Panc1 (cell line): ENCODE measurements at regions not wholly inside any gene's neighbourhood (a gene's known extent, or its start where the extent isn't known, plus 50 kb on each side); places are given as distances from the start of the nearest gene placed in this dataset.

ENCODE experiments used
- ATAC-seq: fragments of 200-7000 bp; cut with Tn5 transposase; 2 replicates; pipeline ENCODE4 v1.9.1; 2020; ENCODE audit warnings: mild to moderate bottlenecking, moderate library complexity
- BruUV-seq: library from RNA; stranded (reverse); fragments of 400-500 nt; replicated peaks from 2 replicates; lab custom pipeline; 2021; lab: Mats Ljungman, UMichigan
- CTCF ChIA-PET: fragments of 300-600 bp; sonication (Branson Sonifier 250); formaldehyde crosslinking; loops from one replicate; lab custom pipeline; 2022; ENCODE audit warnings: antibody characterized with exemption; lab: Charles Lee
- POLR2A ChIA-PET: fragments of 300-600 bp; sonication (Branson Sonifier 250); formaldehyde crosslinking; loops from one replicate; lab custom pipeline; 2022; ENCODE audit warnings: antibody characterized with exemption; lab: Charles Lee
- DNase-seq: peaks from one replicate; pipeline ENCODE4 v3.0.0-alpha.2; 2010; ENCODE audit warnings: low read depth, low spot score
- H3K27ac ChIP-seq: 2 replicates; pipeline ENCODE4 v1.5.1; 2011; ENCODE audit warnings: mild to moderate bottlenecking, low read length, inconsistent platforms
- H3K27me3 ChIP-seq: fragments of 200-500 bp; sonication (Bioruptor generic); 2 replicates; pipeline ENCODE4 v1.6.0; 2014; ENCODE audit warnings: low read length, inconsistent platforms; ENCODE audit not compliant: control insufficient read depth, insufficient read depth
- H3K36me3 ChIP-seq: fragments of 200-500 bp; sonication (Bioruptor generic); 2 replicates; pipeline ENCODE4 v1.5.1; 2014; ENCODE audit warnings: inconsistent platforms, mild to moderate bottlenecking, low read length, moderate library complexity; ENCODE audit not compliant: control insufficient read depth, insufficient read depth
- H3K4me1 ChIP-seq: 2 replicates; pipeline ENCODE4 v1.5.1; 2011; ENCODE audit warnings: inconsistent platforms, mild to moderate bottlenecking, low read length, moderate library complexity; ENCODE audit not compliant: control insufficient read depth, insufficient read depth
- H3K4me3 ChIP-seq, 2 experiments: 2 replicates each; pipeline ENCODE4 v1.5.1; 2011 to 2012; ENCODE audit warnings: low read depth in 2 of 2, low read length in 2 of 2, mild to moderate bottlenecking in 2 of 2, inconsistent platforms in 1 of 2, moderate library complexity in 1 of 2
- H3K9me3 ChIP-seq: fragments of 200-500 bp; sonication (Bioruptor generic); 2 replicates; pipeline ENCODE4 v1.5.1; 2014; ENCODE audit warnings: low read depth, mild to moderate bottlenecking, inconsistent platforms, low read length, moderate library complexity; ENCODE audit not compliant: control insufficient read depth, insufficient read depth
- POLR2AphosphoS5 ChIP-seq: IDR thresholded peaks from 2 replicates; pipeline ENCODE4 v1.6.1; 2012; ENCODE audit warnings: mild to moderate bottlenecking, low read depth, low read length, moderate library complexity
- SIN3A ChIP-seq: IDR thresholded peaks from 2 replicates; pipeline ENCODE4 v1.6.1; 2012; ENCODE audit warnings: low read depth, mild to moderate bottlenecking, low read length, moderate library complexity, borderline replicate concordance; ENCODE audit not compliant: insufficient read depth
- TCF7L2 ChIP-seq: IDR thresholded peaks from 2 replicates; pipeline ENCODE4 v1.6.1; 2011; ENCODE audit warnings: mild to moderate bottlenecking, low read depth, low read length, inconsistent platforms
- in situ Hi-C: cut with HindIII; loops from 2 replicates; pipeline ENCODE4 v1.10.0; 2016; ENCODE audit warnings: low sequenced_read_pairs, low pct_unique_long_range_greater_than_20kb
- intact Hi-C: fragments of 100-400 bp; cut with micrococcal nuclease; formaldehyde crosslinking; loops from one replicate; pipeline ENCODE4 v1.10.0; 2022; ENCODE audit not compliant: unreplicated experiment
- TF ChIP-seq, protein P1 (sequence below), 2 experiments: IDR thresholded peaks; 2 replicates each; pipeline ENCODE4 v1.6.1; 2011 to 2012; ENCODE audit warnings: low read depth in 2 of 2, control low read depth in 1 of 2, low read length in 1 of 2, mild to moderate bottlenecking in 1 of 2, moderate library complexity in 1 of 2; ENCODE audit not compliant: insufficient read depth in 1 of 2
- TF ChIP-seq, protein P2 (sequence below): fragments of 450-650 bp; IDR thresholded peaks from 2 replicates; pipeline ENCODE4 v1.5.1; 2017; ENCODE audit warnings: mild to moderate bottlenecking

DNA sequence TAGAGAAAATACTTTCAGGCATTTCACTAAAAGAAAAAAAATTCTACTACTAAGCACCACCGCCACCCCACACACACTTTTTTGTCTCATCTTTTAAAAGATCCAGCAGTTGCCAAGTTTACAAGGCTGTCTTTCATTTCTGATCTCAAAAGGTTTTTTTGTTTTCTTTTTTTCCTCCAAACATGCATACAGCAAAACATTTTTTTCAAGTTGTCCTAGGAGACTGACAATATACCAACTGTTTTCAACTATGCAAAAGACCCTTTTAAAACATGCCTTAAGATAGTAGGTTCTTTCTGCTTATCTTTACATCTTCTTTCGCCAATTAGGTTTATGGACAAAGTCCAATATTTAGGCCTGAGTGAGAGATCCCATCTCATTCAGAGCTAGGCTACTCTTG is 65.2 kb downstream of the HMHB1 start:
- in situ Hi-C loops (no loop called here), intact Hi-C loops (no loop called here)
- Histone ChIP-seq H3K36me3 (no peaks in the 10 kb centered on the region), H3K9me3 (no peaks in the 10 kb centered on the region), H3K4me3 (no peak overlapping the region), H3K27me3 (no peaks in the 10 kb centered on the region), H3K4me1 (no peaks in the 10 kb centered on the region), H3K27ac (no peak overlapping the region)
- TF ChIP-seq POLR2AphosphoS5 (no peak), SIN3A (no peak), TCF7L2 (no peak)
- TF ChIP-seq, protein P1, sequence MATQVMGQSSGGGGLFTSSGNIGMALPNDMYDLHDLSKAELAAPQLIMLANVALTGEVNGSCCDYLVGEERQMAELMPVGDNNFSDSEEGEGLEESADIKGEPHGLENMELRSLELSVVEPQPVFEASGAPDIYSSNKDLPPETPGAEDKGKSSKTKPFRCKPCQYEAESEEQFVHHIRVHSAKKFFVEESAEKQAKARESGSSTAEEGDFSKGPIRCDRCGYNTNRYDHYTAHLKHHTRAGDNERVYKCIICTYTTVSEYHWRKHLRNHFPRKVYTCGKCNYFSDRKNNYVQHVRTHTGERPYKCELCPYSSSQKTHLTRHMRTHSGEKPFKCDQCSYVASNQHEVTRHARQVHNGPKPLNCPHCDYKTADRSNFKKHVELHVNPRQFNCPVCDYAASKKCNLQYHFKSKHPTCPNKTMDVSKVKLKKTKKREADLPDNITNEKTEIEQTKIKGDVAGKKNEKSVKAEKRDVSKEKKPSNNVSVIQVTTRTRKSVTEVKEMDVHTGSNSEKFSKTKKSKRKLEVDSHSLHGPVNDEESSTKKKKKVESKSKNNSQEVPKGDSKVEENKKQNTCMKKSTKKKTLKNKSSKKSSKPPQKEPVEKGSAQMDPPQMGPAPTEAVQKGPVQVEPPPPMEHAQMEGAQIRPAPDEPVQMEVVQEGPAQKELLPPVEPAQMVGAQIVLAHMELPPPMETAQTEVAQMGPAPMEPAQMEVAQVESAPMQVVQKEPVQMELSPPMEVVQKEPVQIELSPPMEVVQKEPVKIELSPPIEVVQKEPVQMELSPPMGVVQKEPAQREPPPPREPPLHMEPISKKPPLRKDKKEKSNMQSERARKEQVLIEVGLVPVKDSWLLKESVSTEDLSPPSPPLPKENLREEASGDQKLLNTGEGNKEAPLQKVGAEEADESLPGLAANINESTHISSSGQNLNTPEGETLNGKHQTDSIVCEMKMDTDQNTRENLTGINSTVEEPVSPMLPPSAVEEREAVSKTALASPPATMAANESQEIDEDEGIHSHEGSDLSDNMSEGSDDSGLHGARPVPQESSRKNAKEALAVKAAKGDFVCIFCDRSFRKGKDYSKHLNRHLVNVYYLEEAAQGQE (IDR thresholded peaks at IDR 0.05; ENCODE audit: insufficient read depth in 1 of 2, low read depth in 2 of 2, low read length in 1 of 2) = no peak
- TF ChIP-seq, protein P2, sequence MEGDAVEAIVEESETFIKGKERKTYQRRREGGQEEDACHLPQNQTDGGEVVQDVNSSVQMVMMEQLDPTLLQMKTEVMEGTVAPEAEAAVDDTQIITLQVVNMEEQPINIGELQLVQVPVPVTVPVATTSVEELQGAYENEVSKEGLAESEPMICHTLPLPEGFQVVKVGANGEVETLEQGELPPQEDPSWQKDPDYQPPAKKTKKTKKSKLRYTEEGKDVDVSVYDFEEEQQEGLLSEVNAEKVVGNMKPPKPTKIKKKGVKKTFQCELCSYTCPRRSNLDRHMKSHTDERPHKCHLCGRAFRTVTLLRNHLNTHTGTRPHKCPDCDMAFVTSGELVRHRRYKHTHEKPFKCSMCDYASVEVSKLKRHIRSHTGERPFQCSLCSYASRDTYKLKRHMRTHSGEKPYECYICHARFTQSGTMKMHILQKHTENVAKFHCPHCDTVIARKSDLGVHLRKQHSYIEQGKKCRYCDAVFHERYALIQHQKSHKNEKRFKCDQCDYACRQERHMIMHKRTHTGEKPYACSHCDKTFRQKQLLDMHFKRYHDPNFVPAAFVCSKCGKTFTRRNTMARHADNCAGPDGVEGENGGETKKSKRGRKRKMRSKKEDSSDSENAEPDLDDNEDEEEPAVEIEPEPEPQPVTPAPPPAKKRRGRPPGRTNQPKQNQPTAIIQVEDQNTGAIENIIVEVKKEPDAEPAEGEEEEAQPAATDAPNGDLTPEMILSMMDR = no peak
- DNase-seq (no peak), ATAC-seq (no peak)
- CTCF ChIA-PET = interaction anchor here (0.6 kb wide), 1 partner anchor 51 kb away, joined by 4 read pairs; no protein-coding TSS in a partner anchor
- BruUV-seq = no TSS peak
- POLR2A ChIA-PET = no interaction called here

DNA sequence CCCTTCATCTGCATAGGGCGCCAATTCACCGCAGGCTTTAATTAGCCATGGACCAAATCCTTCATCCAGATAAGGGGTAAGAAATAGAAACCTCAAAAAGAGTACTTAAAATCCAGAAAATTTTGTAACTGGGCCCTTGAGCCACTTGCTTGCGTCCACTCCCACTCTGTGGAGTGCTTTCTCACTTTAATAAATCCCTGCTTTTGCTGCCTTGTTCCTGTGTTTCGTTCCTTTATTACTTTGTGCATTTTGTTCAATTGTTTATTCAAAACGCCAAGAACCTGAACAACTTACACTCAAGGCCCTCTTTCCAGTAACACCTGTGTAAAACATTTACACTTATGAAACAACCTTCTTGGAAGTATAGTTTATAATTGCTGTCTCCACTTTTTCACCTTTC is 66.5 kb downstream of the HMHB1 start:
- BruUV-seq = no TSS peak
- DNase-seq = no peak
- Histone ChIP-seq H3K9me3 (no peaks in the 10 kb centered on the region), H3K36me3 (no peaks in the 10 kb centered on the region), H3K4me1 (no peaks in the 10 kb centered on the region), H3K27me3 (no peaks in the 10 kb centered on the region), H3K27ac (no peak overlapping the region), H3K4me3 (no peak overlapping the region)
- in situ Hi-C loops (no loop called here), intact Hi-C loops (no loop called here)
- POLR2A ChIA-PET = no interaction called here
- no peak for TF ChIP-seq SIN3A
- TF ChIP-seq, protein P2 = no peak
- TF ChIP-seq, protein P1 (IDR thresholded peaks at IDR 0.05; ENCODE audit: insufficient read depth in 1 of 2, low read depth in 2 of 2, low read length in 1 of 2) = no peak
- no peak for TF ChIP-seq TCF7L2
- no peak for TF ChIP-seq POLR2AphosphoS5
- CTCF ChIA-PET = no interaction called here
- no peak for ATAC-seq
